ENCODE measurements at regions not wholly inside any gene's neighbourhood (a gene's known extent, or its start where the extent isn't known, plus 50 kb on each side); places are given as distances from the start of the nearest gene placed in this dataset.

- no peak for TF ChIP-seq POLR2AphosphoS5 (IDR thresholded peaks at IDR 0.05; ENCODE audit: low read depth, low read length)
- TF ChIP-seq REST (IDR thresholded peaks at IDR 0.05; ENCODE audit: insufficient read depth in 1 of 2, low read depth in 2 of 2, low read length in 1 of 2) = no peak
Measured at GRCh38 chr20:60064554-60065196, 106.5 kb downstream of the CDH26 start.

Data from Panc1 (cell line).